Retina (tissue), 1 donor: ENCODE measurements at regions not wholly inside any gene's neighbourhood (a gene's known extent, or its start where the extent isn't known, plus 50 kb on each side); places are given as distances from the start of the nearest gene placed in this dataset.

Experiments
- DNase-seq: peaks from one replicate; pipeline ENCODE4 v3.0.0-alpha.2; 2016

GRCh38 chr6:111989743-111990142 is 64.2 kb upstream of the CCN6 start:
- no peak for DNase-seq

GRCh38 chr6:111990214-111990613 is 63.7 kb upstream of the CCN6 start:
- no peak for DNase-seq

GRCh38 chr6:111992851-111993250 is 61.1 kb upstream of the CCN6 start:
- no peak for DNase-seq

GRCh38 chr6:111993342-111993741 is 60.6 kb upstream of the CCN6 start:
- DNase-seq, result no peak

GRCh38 chr6:111994791-111995190 is 59.1 kb upstream of the CCN6 start:
- no peak for DNase-seq

- DNase-seq, result no peak
Measured at GRCh38 chr6:111995404-111995803, 58.5 kb upstream of the CCN6 start.

GRCh38 chr6:111996144-111996865 is 57.6 kb upstream of the CCN6 start:
- DNase-seq, result no peak

- peak; percentile 83 for DNase-seq
Measured at GRCh38 chr6:111997078-111997852, 56.6 kb upstream of the CCN6 start.

- DNase-seq, result no peak
Measured at GRCh38 chr6:111997853-111998208, 56.1 kb upstream of the CCN6 start.

GRCh38 chr6:112002307-112002706 is 51.6 kb upstream of the CCN6 start:
- DNase-seq, result no peak
